HG03175 (cell line): ENCODE measurements at regions not wholly inside any gene's neighbourhood (a gene's known extent, or its start where the extent isn't known, plus 50 kb on each side); places are given as distances from the start of the nearest gene placed in this dataset.
A peak's percentile ranks its signal among the peaks of the same experiment; 100 is the strongest.
"Not testable (repeated sequence)": the region's sequence is repeated elsewhere in the genome, so short reads cannot be mapped to it uniquely, and the experiment has no call there.

Source experiments
- ATAC-seq: cut with Tn5 transposase; IDR thresholded peaks from one replicate; pipeline ENCODE4 v1.9.1; 2021; ENCODE audit warnings: mild to moderate bottlenecking, moderate library complexity; ENCODE audit not compliant: unreplicated experiment

- ATAC-seq: no peak
Measured at GRCh38 chr10:30534465-30535144, 94.9 kb downstream of the LYZL2 start.

GRCh38 chr10:30531751-30532530, 97.6 kb downstream of the LYZL2 start:
- ATAC-seq: no peak

- peak; percentile 73 for ATAC-seq
Measured at GRCh38 chr10:30529373-30529998, 95.5 kb downstream of the MAP3K8 start.

GRCh38 chr10:30528429-30528786, 94.4 kb downstream of the MAP3K8 start:
- ATAC-seq: no peak

DNA sequence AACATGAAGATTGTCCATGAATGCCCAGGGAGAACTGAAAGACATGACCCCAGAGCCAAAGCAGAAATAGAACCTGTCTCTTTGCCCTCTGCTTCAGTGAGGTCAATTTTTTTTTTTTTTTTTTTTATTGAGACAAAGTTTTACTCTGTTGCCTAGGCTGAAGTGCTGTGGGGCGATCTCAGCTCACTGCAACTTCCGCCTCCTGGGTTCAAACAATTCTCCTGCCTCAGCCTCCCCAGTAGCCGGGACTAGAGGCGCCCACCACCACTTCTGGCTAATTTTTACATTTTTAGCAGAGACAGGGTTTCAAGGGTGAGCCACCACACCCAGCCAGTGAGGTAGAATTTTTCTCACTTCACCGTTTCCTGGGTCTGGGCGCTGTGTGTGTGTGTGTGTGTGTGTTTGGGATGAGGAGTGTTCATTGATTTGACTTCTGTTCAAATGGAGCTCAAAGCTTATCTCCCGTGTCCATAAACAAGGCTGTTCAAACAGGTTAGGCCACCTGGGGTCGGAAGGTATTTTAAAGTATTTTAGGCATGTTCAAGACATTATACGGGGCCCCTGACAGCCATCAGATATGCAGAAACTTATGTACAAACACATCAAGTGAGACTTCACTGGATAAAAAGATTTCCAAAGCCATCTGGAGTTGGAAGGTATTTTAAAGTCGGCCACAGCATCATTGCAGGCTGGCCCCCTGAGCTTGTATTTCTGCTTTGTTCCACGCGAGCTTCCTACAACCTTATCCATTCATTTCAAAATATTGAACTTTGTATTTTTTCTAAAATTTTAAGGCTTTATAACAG, 93.8 kb downstream of the MAP3K8 start:
- ATAC-seq: no peak

- not testable (repeated sequence) for ATAC-seq
Measured at GRCh38 chr10:30522661-30523078, 88.7 kb downstream of the MAP3K8 start.

DNA sequence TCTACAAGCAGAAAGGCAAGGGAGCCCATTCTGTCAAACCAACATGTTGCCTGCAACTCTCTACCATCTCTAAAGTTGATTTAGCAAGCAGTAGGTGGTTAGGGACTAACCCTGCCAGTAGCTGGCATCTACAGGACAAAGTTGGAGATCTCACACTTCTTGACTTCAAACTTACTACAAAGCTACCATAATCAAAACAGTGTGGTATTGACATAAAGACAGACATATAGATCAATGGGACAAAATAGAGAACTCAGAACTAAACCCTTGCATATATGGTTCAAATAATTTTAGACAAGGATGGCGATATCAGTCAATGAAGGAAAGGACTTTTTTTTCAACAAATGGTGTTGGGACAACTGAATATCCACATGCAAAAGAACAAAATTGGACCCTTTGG, 84.9 kb downstream of the MAP3K8 start:
- ATAC-seq: no peak
